H1 (cell line): ENCODE measurements at regions not wholly inside any gene's neighbourhood (a gene's known extent, or its start where the extent isn't known, plus 50 kb on each side); places are given as distances from the start of the nearest gene placed in this dataset.

ENCODE experiments used
- CTCF ChIA-PET: fragments of 300-600 bp; sonication (Branson Sonifier 250); formaldehyde crosslinking; loops from one replicate; lab custom pipeline; 2021; ENCODE audit not compliant: partially characterized antibody; lab: Charles Lee
- POLR2A ChIA-PET: fragments of 300-600 bp; sonication (Branson Sonifier 250); formaldehyde crosslinking; loops from one replicate; lab custom pipeline; 2021; ENCODE audit warnings: inconsistent platforms; ENCODE audit not compliant: partially characterized antibody; lab: Charles Lee
- DNase-seq, 2 experiments: peaks; one replicate each; pipeline versions ENCODE4 v3.0.0 to v3.0.0-alpha.2; 2010 to 2022; ENCODE audit warnings: low spot score in 2 of 2, low read depth in 1 of 2, mixed read lengths in 1 of 2
- FAIRE-seq: peaks from 2 replicates; lab custom pipeline; 2011; peaks lifted over from hg19 to GRCh38; lab: Jason Lieb, UNC
- H2AFZ ChIP-seq: 2 replicates; pipeline ENCODE4 v1.8.1; 2012; ENCODE audit warnings: low read length, inconsistent platforms
- H2AK5ac ChIP-seq: 2 replicates; pipeline ENCODE4 v1.6.1; 2013; ENCODE audit warnings: low read depth, low read length
- H2BK120ac ChIP-seq: replicated peaks from 2 replicates; pipeline ENCODE3; 2013; ENCODE audit warnings: low read depth, low read length, inconsistent platforms
- H2BK12ac ChIP-seq: 2 replicates; pipeline ENCODE4 v1.6.1; 2013; ENCODE audit warnings: low read depth, low read length
- H2BK15ac ChIP-seq: 2 replicates; pipeline ENCODE4 v1.6.1; 2013; ENCODE audit warnings: low read length
- H2BK20ac ChIP-seq: 2 replicates; pipeline ENCODE4 v1.6.1; 2013; ENCODE audit warnings: low read length
- H2BK5ac ChIP-seq: 2 replicates; pipeline ENCODE4 v1.6.1; 2013; ENCODE audit warnings: low read depth, low read length
- H3K14ac ChIP-seq: 2 replicates; pipeline ENCODE4 v1.6.1; 2013; ENCODE audit warnings: inconsistent platforms; ENCODE audit not compliant: insufficient read length
- H3K18ac ChIP-seq: 2 replicates; pipeline ENCODE4 v1.6.1; 2013; ENCODE audit warnings: low read length; ENCODE audit errors: extremely low read depth
- H3K23ac ChIP-seq: 2 replicates; pipeline ENCODE4 v1.6.1; 2013; ENCODE audit warnings: inconsistent platforms; ENCODE audit not compliant: insufficient read length
- H3K23me2 ChIP-seq: 2 replicates; pipeline ENCODE4 v1.6.1; 2013; ENCODE audit warnings: low read depth, low read length
- H3K27ac ChIP-seq: 2 replicates; pipeline ENCODE4 v1.6.1; 2011; ENCODE audit warnings: low read depth, low read length, inconsistent platforms
- H3K27me3 ChIP-seq, 4 experiments: replicated peaks in 1 of 4; 1 replicate in 1 of 4; 2 replicates in 3 of 4; pipeline versions ENCODE4 v1.6.1 to v1.8.1; 2011 to 2013; ENCODE audit warnings: low read length in 3 of 4, mild to moderate bottlenecking in 3 of 4, inconsistent platforms in 2 of 4, mixed read lengths in 2 of 4, moderate library complexity in 1 of 4; ENCODE audit not compliant: control insufficient read depth in 3 of 4, insufficient read depth in 3 of 4; ENCODE audit errors: extremely low read depth in 1 of 4
- H3K36me3 ChIP-seq, 4 experiments: 2 replicates each; pipeline versions ENCODE4 v1.6.1 to v1.8.1; 2011 to 2013; ENCODE audit warnings: mild to moderate bottlenecking in 4 of 4, low read length in 3 of 4, moderate library complexity in 2 of 4, control low read depth in 1 of 4, inconsistent platforms in 1 of 4; ENCODE audit not compliant: insufficient read depth in 4 of 4, control insufficient read depth in 2 of 4
- H3K4ac ChIP-seq: replicated peaks from 2 replicates; pipeline ENCODE3; 2013; ENCODE audit warnings: low read length, low read depth, mixed read lengths, inconsistent platforms; ENCODE audit not compliant: insufficient read length
- H3K4me1 ChIP-seq, 4 experiments: replicated peaks in 1 of 4; 1 replicate in 1 of 4; 2 replicates in 3 of 4; pipeline versions ENCODE4 v1.6.1 to v1.8.1; 2011 to 2013; ENCODE audit warnings: low read length in 3 of 4, inconsistent platforms in 2 of 4, mixed read lengths in 1 of 4; ENCODE audit not compliant: insufficient read depth in 4 of 4, control insufficient read depth in 3 of 4
- H3K4me2 ChIP-seq, 2 experiments: 2 replicates each; pipeline versions ENCODE4 v1.6.1 to v1.8.1; 2011 to 2013; ENCODE audit warnings: low read depth in 2 of 2, low read length in 2 of 2, control low read depth in 1 of 2, inconsistent platforms in 1 of 2, mild to moderate bottlenecking in 1 of 2; ENCODE audit not compliant: insufficient read depth in 1 of 2
- H3K4me3 ChIP-seq, 4 experiments: fragments of 200-600, 300-600 bp in 1 of 4; sonication (generic), shearing (Covaris generic), sonication (Bioruptor Twin) in 1 of 4; 2 replicates each; pipeline versions ENCODE4 v1.5.1 to v1.8.1; 2011 to 2016; ENCODE audit warnings: low read length in 4 of 4, low read depth in 3 of 4, control low read depth in 2 of 4, inconsistent platforms in 2 of 4, mild to moderate bottlenecking in 2 of 4, mixed read lengths in 1 of 4, moderate library complexity in 1 of 4; ENCODE audit not compliant: insufficient read depth in 2 of 4; ENCODE audit errors: extremely low read depth in 1 of 4
- H3K56ac ChIP-seq: replicated peaks from 2 replicates; pipeline ENCODE3; 2013; ENCODE audit warnings: low read depth, mild to moderate bottlenecking, mixed read lengths, low read length, inconsistent platforms; ENCODE audit not compliant: insufficient read length
- H3K79me1 ChIP-seq: 2 replicates; pipeline ENCODE4 v1.6.1; 2013; ENCODE audit warnings: low read depth, low read length, control low read depth
- H3K79me2 ChIP-seq, 2 experiments: 2 replicates each; pipeline versions ENCODE4 v1.6.1 to v1.8.1; 2012 to 2013; ENCODE audit warnings: low read length in 2 of 2, mild to moderate bottlenecking in 2 of 2, inconsistent platforms in 1 of 2; ENCODE audit not compliant: insufficient read depth in 2 of 2, control insufficient read depth in 1 of 2
- H3K9ac ChIP-seq, 4 experiments: replicated peaks in 1 of 4; 1 replicate in 1 of 4; 2 replicates in 3 of 4; pipeline versions ENCODE4 v1.6.1 to v1.8.1; 2011 to 2013; ENCODE audit warnings: low read depth in 3 of 4, low read length in 3 of 4, control low read depth in 2 of 4, mild to moderate bottlenecking in 2 of 4, moderate library complexity in 2 of 4, inconsistent platforms in 1 of 4; ENCODE audit errors: extremely low read depth in 1 of 4
- H3K9me3 ChIP-seq, 2 experiments: 2 replicates each; pipeline versions ENCODE4 v1.6.1 to v1.8.1; 2012 to 2013; ENCODE audit warnings: mild to moderate bottlenecking in 2 of 2, moderate library complexity in 2 of 2, control low read depth in 1 of 2, inconsistent platforms in 1 of 2, low read depth in 1 of 2, low read length in 1 of 2, mixed read lengths in 1 of 2; ENCODE audit not compliant: insufficient read depth in 2 of 2
- H4K20me1 ChIP-seq, 2 experiments: replicated peaks in 1 of 2; 2 replicates each; pipeline versions ENCODE3 to v1.8.1; 2011 to 2013; ENCODE audit warnings: inconsistent platforms in 2 of 2, low read length in 2 of 2, mild to moderate bottlenecking in 1 of 2; ENCODE audit not compliant: insufficient read depth in 2 of 2, control insufficient read depth in 1 of 2
- H4K5ac ChIP-seq: 2 replicates; pipeline ENCODE4 v1.6.1; 2013; ENCODE audit warnings: low read length, low read depth, mixed read lengths, inconsistent platforms; ENCODE audit not compliant: insufficient read length
- H4K8ac ChIP-seq: 2 replicates; pipeline ENCODE4 v1.8.0; 2013; ENCODE audit warnings: mild to moderate bottlenecking, moderate library complexity, low read length, inconsistent platforms; ENCODE audit not compliant: insufficient read depth; ENCODE audit errors: extremely low read depth
- H4K91ac ChIP-seq: replicated peaks from 2 replicates; pipeline ENCODE3; 2013; ENCODE audit warnings: low read length, mixed read lengths, inconsistent platforms; ENCODE audit not compliant: insufficient read length
- KDM1A ChIP-seq: fragments of 200-600, 300-600 bp; sonication (generic); IDR thresholded peaks from 2 replicates; pipeline ENCODE4 v1.7.1; 2016; ENCODE audit warnings: mild to moderate bottlenecking, low read length, borderline replicate concordance
- KDM5A ChIP-seq: fragments of 200-600 bp; IDR thresholded peaks from 2 replicates; pipeline ENCODE4 v1.7.1; 2012; ENCODE audit warnings: mild to moderate bottlenecking, low read length, inconsistent platforms, mixed read lengths
- NANOG ChIP-seq: IDR thresholded peaks from 2 replicates; pipeline ENCODE4 v1.6.1; 2011; ENCODE audit warnings: low read length, low read depth, mild to moderate bottlenecking, inconsistent platforms; ENCODE audit not compliant: insufficient read depth, poor library complexity, severe bottlenecking
- NRF1 ChIP-seq: IDR thresholded peaks from 2 replicates; pipeline ENCODE4 v1.6.1; 2011; ENCODE audit warnings: mild to moderate bottlenecking, low read depth, low read length, improper control_type of control experiment
- SAP30 ChIP-seq: fragments of 300-600 bp; sonication (generic); IDR thresholded peaks from 2 replicates; pipeline ENCODE4 v1.7.1; 2012; ENCODE audit warnings: low read length, moderate library complexity, mild to moderate bottlenecking, inconsistent platforms; ENCODE audit not compliant: insufficient read depth, insufficient replicate concordance
- SIX5 ChIP-seq: IDR thresholded peaks from 2 replicates; pipeline ENCODE4 v1.6.1; 2011; ENCODE audit warnings: mild to moderate bottlenecking, low read depth, low read length
- SP2 ChIP-seq: IDR thresholded peaks from 2 replicates; pipeline ENCODE4 v1.6.1; 2012; ENCODE audit warnings: mild to moderate bottlenecking, low read length, inconsistent platforms
- TAF1 ChIP-seq: IDR thresholded peaks from 2 replicates; pipeline ENCODE4 v1.6.1; 2011; ENCODE audit warnings: mild to moderate bottlenecking, low read depth, low read length
- TEAD4 ChIP-seq: IDR thresholded peaks from 2 replicates; pipeline ENCODE4 v1.6.1; 2012; ENCODE audit warnings: low read depth, low read length, inconsistent platforms, mixed read lengths
- WGBS, 2 experiments: shearing (Covaris generic) in 1 of 2; methylation state at CpG; one replicate each; pipeline versions ENCODE4 v1.1.6 to v1.1.7; 2013 to 2015; ENCODE audit warnings: low lambda C conversion rate in 2 of 2, mixed read lengths in 2 of 2, inconsistent platforms in 1 of 2, low coverage in 1 of 2, missing lambda C conversion rate in 1 of 2; ENCODE audit not compliant: insufficient replicate concordance in 2 of 2, insufficient coverage in 1 of 2, insufficient read length in 1 of 2; ENCODE audit errors: extremely low coverage in 1 of 2, missing lambda C conversion rate in 1 of 2; 5-methylcytosine and 5-hydroxymethylcytosine counted together
- TF ChIP-seq, protein P1 (sequence below): IDR thresholded peaks from 2 replicates; pipeline ENCODE4 v1.6.1; 2011; ENCODE audit warnings: low read depth, mild to moderate bottlenecking, low read length; ENCODE audit not compliant: insufficient read depth
- TF ChIP-seq, protein P2 (sequence below): IDR thresholded peaks from 2 replicates; pipeline ENCODE4 v1.6.1; 2011; ENCODE audit warnings: low read length, improper control_type of control experiment

DNA sequence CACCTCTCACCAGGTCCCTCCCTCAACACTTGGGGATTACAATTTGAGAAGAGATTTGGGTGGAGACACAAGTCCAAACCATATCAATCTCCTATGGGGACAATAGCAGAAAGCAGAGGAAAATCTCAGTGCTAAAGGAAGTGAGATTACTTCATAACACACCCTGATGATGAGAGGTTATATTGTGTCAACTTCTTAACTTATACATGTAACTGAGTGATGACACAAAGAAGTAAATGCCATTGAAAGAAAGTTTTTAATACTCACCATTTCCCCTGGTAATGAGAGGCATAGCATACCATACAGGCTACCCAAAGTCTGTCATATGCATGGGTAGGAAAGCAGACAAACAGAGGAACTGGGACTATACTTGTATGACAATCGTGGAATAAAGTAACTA lies 137.2 kb downstream of the MMUT start:
- Histone ChIP-seq H3K79me1 (no peaks in the 10 kb centered on the region), H4K5ac (no peak overlapping the region), H3K4me1 (no peaks in the 10 kb centered on the region), H3K23me2 (no peaks in the 10 kb centered on the region), H3K23ac (no peak overlapping the region), H2BK120ac (no peak overlapping the region), H3K9ac (no peak overlapping the region), H3K27me3 (no peaks in the 10 kb centered on the region), H4K8ac (no peak overlapping the region), H2AK5ac (no peak overlapping the region), H2BK20ac (no peak overlapping the region), H2BK5ac (no peak overlapping the region), H3K18ac (no peak overlapping the region), H3K14ac (no peak overlapping the region), H2AFZ (0 out of 2 replicates have a peak overlapping the region, but pooled peaks have one; percentile 19), H2BK12ac (no peak overlapping the region), H4K20me1 (no peaks in the 10 kb centered on the region), H3K36me3 (no peaks in the 10 kb centered on the region; a peak in 1 of 8 replicates), H3K56ac (no peak overlapping the region), H3K79me2 (no peaks in the 10 kb centered on the region), H3K4me2 (no peak overlapping the region), H3K4me3 (no peak overlapping the region), H3K27ac (no peak overlapping the region), H3K4ac (no peak overlapping the region), H2BK15ac (no peak overlapping the region), H4K91ac (no peak overlapping the region), H3K9me3 (no peaks in the 10 kb centered on the region)
- FAIRE-seq (no peak), DNase-seq (no peak)
- POLR2A ChIA-PET: no interaction called here
- TF ChIP-seq, protein P1, sequence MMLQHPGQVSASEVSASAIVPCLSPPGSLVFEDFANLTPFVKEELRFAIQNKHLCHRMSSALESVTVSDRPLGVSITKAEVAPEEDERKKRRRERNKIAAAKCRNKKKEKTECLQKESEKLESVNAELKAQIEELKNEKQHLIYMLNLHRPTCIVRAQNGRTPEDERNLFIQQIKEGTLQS: no peak
- TF ChIP-seq NANOG: no peak
- TF ChIP-seq TEAD4: no peak
- no peak for TF ChIP-seq KDM5A
- TF ChIP-seq KDM1A: no peak
- TF ChIP-seq, protein P2, sequence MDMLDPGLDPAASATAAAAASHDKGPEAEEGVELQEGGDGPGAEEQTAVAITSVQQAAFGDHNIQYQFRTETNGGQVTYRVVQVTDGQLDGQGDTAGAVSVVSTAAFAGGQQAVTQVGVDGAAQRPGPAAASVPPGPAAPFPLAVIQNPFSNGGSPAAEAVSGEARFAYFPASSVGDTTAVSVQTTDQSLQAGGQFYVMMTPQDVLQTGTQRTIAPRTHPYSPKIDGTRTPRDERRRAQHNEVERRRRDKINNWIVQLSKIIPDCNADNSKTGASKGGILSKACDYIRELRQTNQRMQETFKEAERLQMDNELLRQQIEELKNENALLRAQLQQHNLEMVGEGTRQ: no peak
- no peak for TF ChIP-seq SP2
- TF ChIP-seq SAP30: no peak
- no peak for TF ChIP-seq TAF1
- no peak for TF ChIP-seq SIX5
- TF ChIP-seq NRF1: no peak
- WGBS, 2 experiments: 88% methylated on average over 1 of the region's 1 CpG; no CpG with 5 or more reads in 1 of the 2 experiments
- CTCF ChIA-PET: no interaction called here
